ENCODE measurements at regions not wholly inside any gene's neighbourhood (a gene's known extent, or its start where the extent isn't known, plus 50 kb on each side); places are given as distances from the start of the nearest gene placed in this dataset.

GRCh38 chr1:82994616-82995263 is 1004.2 kb downstream of the TTLL7 start:
- no peak overlapping the region for H3K4me3 ChIP-seq (ENCODE audit: low read depth, low read length)

GRCh38 chr1:82991569-82991968 is 1007.4 kb downstream of the TTLL7 start:
- no peak overlapping the region for H3K4me3 ChIP-seq (ENCODE audit: low read depth, low read length)

GRCh38 chr1:82979593-82980236 is 1019.2 kb downstream of the TTLL7 start:
- no peak overlapping the region for H3K4me3 ChIP-seq (ENCODE audit: low read depth, low read length)

- H3K4me3 ChIP-seq (ENCODE audit: low read depth, low read length): no peak overlapping the region
Measured at GRCh38 chr1:82978461-82979324, 1020.2 kb downstream of the TTLL7 start.

- no peak overlapping the region for H3K4me3 ChIP-seq (ENCODE audit: low read depth, low read length)
Measured at GRCh38 chr1:82972841-82973553, 1025.9 kb downstream of the TTLL7 start.

GRCh38 chr1:82969340-82969739 is 1029.6 kb downstream of the TTLL7 start:
- H3K4me3 ChIP-seq (ENCODE audit: low read depth, low read length): no peak overlapping the region

GRCh38 chr1:82962658-82963057 is 1036.3 kb downstream of the TTLL7 start:
- H3K4me3 ChIP-seq (ENCODE audit: low read depth, low read length): no peak overlapping the region

GRCh38 chr1:82950606-82951200 is 1048.2 kb downstream of the TTLL7 start:
- H3K4me3 ChIP-seq (ENCODE audit: low read depth, low read length): no peak overlapping the region

GRCh38 chr1:82948386-82948785 is 1050.5 kb downstream of the TTLL7 start:
- no peak overlapping the region for H3K4me3 ChIP-seq (ENCODE audit: low read depth, low read length)

GRCh38 chr1:82947278-82947677 is 1051.7 kb downstream of the TTLL7 start:
- H3K4me3 ChIP-seq (ENCODE audit: low read depth, low read length): no peak overlapping the region

- no peak overlapping the region for H3K4me3 ChIP-seq (ENCODE audit: low read depth, low read length)
Measured at GRCh38 chr1:82946096-82946605, 1052.8 kb downstream of the TTLL7 start.

- no peak overlapping the region for H3K4me3 ChIP-seq (ENCODE audit: low read depth, low read length)
Measured at GRCh38 chr1:82944822-82945221, 1054.1 kb downstream of the TTLL7 start.

GRCh38 chr1:82934074-82934473 is 1064.9 kb downstream of the TTLL7 start:
- no peak overlapping the region for H3K4me3 ChIP-seq (ENCODE audit: low read depth, low read length)

GRCh38 chr1:82932727-82933126 is 1066.2 kb downstream of the TTLL7 start:
- H3K4me3 ChIP-seq (ENCODE audit: low read depth, low read length): no peak overlapping the region

- no peak overlapping the region for H3K4me3 ChIP-seq (ENCODE audit: low read depth, low read length)
Measured at GRCh38 chr1:82932207-82932606, 1066.7 kb downstream of the TTLL7 start.

- H3K4me3 ChIP-seq (ENCODE audit: low read depth, low read length): no peak overlapping the region
Measured at GRCh38 chr1:82931006-82931405, 1067.9 kb downstream of the TTLL7 start.

- no peak overlapping the region for H3K4me3 ChIP-seq (ENCODE audit: low read depth, low read length)
Measured at GRCh38 chr1:82927753-82928152, 1071.2 kb downstream of the TTLL7 start.

- H3K4me3 ChIP-seq (ENCODE audit: low read depth, low read length): no peak overlapping the region
Measured at GRCh38 chr1:82924666-82925065, 1074.3 kb downstream of the TTLL7 start.

- no peak overlapping the region for H3K4me3 ChIP-seq (ENCODE audit: low read depth, low read length)
Measured at GRCh38 chr1:82923931-82924330, 1075.0 kb downstream of the TTLL7 start.

- H3K4me3 ChIP-seq (ENCODE audit: low read depth, low read length): no peak overlapping the region
Measured at GRCh38 chr1:82921759-82922158, 1077.2 kb downstream of the TTLL7 start.
